ENCODE measurements at regions not wholly inside any gene's neighbourhood (a gene's known extent, or its start where the extent isn't known, plus 50 kb on each side); places are given as distances from the start of the nearest gene placed in this dataset.

- Histone ChIP-seq H3K9me3 (ENCODE audit: control insufficient read depth, insufficient read depth, low read depth, low read length) (no peaks in the 10 kb centered on the region), H3K27me3 (ENCODE audit: control insufficient read depth, insufficient read depth, low read length) (no peaks in the 10 kb centered on the region), H3K36me3 (ENCODE audit: control insufficient read depth, insufficient read depth, low read length) (no peaks in the 10 kb centered on the region), H3K27ac (ENCODE audit: low read length) (no peak overlapping the region), H3K4me3 (ENCODE audit: low read depth in 2 of 2, low read length in 2 of 2) (no peak overlapping the region), H3K4me1 (ENCODE audit: control insufficient read depth, insufficient read depth, low read length) (no peaks in the 10 kb centered on the region)
- CTCF ChIA-PET, result no interaction called here
- intact Hi-C loops (cut with micrococcal nuclease; ENCODE audit: unreplicated experiment), result no loop called here
- BruUV-seq (replicated peaks), result no TSS peak
- in situ Hi-C loops (cut with HindIII; ENCODE audit: low pct_unique_long_range_greater_than_20kb, low sequenced_read_pairs), result no loop called here
- POLR2A ChIA-PET, result no interaction called here
- ATAC-seq (no peak), DNase-seq (ENCODE audit: low read depth, low spot score) (no peak)
- TF ChIP-seq REST (IDR thresholded peaks at IDR 0.05; ENCODE audit: insufficient read depth in 1 of 2, low read depth in 2 of 2, low read length in 1 of 2) (no peak), CTCF (IDR thresholded peaks at IDR 0.05) (no peak), POLR2AphosphoS5 (IDR thresholded peaks at IDR 0.05; ENCODE audit: low read depth, low read length) (no peak), SIN3A (IDR thresholded peaks at IDR 0.05; ENCODE audit: borderline replicate concordance, insufficient read depth, low read depth, low read length) (no peak), TCF7L2 (IDR thresholded peaks at IDR 0.05; ENCODE audit: low read depth, low read length) (no peak)
Observed at GRCh38 chr12:13379531-13380188, 183.1 kb downstream of the EMP1 start.

GRCh38 chr12:13377698-13378097, 181.2 kb downstream of the EMP1 start:
- CTCF ChIA-PET, result no interaction called here
- BruUV-seq (replicated peaks), result no TSS peak
- POLR2A ChIA-PET, result no interaction called here

More at GRCh38 chr12:13377698-13378097, 181.2 kb downstream of the EMP1 start:
- Histone ChIP-seq H3K4me3 (ENCODE audit: low read depth in 2 of 2, low read length in 2 of 2) (no peak overlapping the region), H3K9me3 (ENCODE audit: control insufficient read depth, insufficient read depth, low read depth, low read length) (no peaks in the 10 kb centered on the region), H3K36me3 (ENCODE audit: control insufficient read depth, insufficient read depth, low read length) (no peaks in the 10 kb centered on the region), H3K27ac (ENCODE audit: low read length) (no peak overlapping the region), H3K4me1 (ENCODE audit: control insufficient read depth, insufficient read depth, low read length) (no peaks in the 10 kb centered on the region), H3K27me3 (ENCODE audit: control insufficient read depth, insufficient read depth, low read length) (no peaks in the 10 kb centered on the region; the same call in 1 of the 2 replicates)
- intact Hi-C loops (cut with micrococcal nuclease; ENCODE audit: unreplicated experiment) (no loop called here), in situ Hi-C loops (cut with HindIII; ENCODE audit: low pct_unique_long_range_greater_than_20kb, low sequenced_read_pairs) (no loop called here)
- no peak for ATAC-seq
- no peak for DNase-seq (ENCODE audit: low read depth, low spot score)
- TF ChIP-seq REST (IDR thresholded peaks at IDR 0.05; ENCODE audit: insufficient read depth in 1 of 2, low read depth in 2 of 2, low read length in 1 of 2), result no peak

Data from Panc1 (cell line).